ENCODE measurements at regions not wholly inside any gene's neighbourhood (a gene's known extent, or its start where the extent isn't known, plus 50 kb on each side); places are given as distances from the start of the nearest gene placed in this dataset.

- Histone ChIP-seq H3K4me1 (ENCODE audit: control insufficient read depth, insufficient read depth, low read length) (no peaks in the 10 kb centered on the region), H3K36me3 (ENCODE audit: control insufficient read depth in 2 of 2, insufficient read depth in 2 of 2, low read length in 2 of 2) (no peaks in the 10 kb centered on the region), H3K9ac (ENCODE audit: low read length in 2 of 2) (no peak overlapping the region), H3K4me3 (ENCODE audit: low read length in 2 of 2) (no peak overlapping the region), H3K27me3 (ENCODE audit: control insufficient read depth in 1 of 2, insufficient read depth in 2 of 2, low read length in 2 of 2) (peaks cover 0 to 6% of the 10 kb centered on the region in 2 donors), H3K9me3 (ENCODE audit: control insufficient read depth in 2 of 2, low read length in 2 of 2) (no peaks in the 10 kb centered on the region), H3K27ac (ENCODE audit: low read length) (no peak overlapping the region)
These were observed 71.9 kb upstream of the PHOX2B start for GRCh38 chr4:41820473-41820872.

GRCh38 chr4:41819621-41820020, 71.1 kb upstream of the PHOX2B start:
- H3K9me3 ChIP-seq (ENCODE audit: control insufficient read depth in 2 of 2, low read length in 2 of 2) = no peaks in the 10 kb centered on the region
- H3K27me3 ChIP-seq (ENCODE audit: control insufficient read depth in 1 of 2, insufficient read depth in 2 of 2, low read length in 2 of 2) = peaks cover 0 to 6% of the 10 kb centered on the region in 2 donors
- H3K4me1 ChIP-seq (ENCODE audit: control insufficient read depth, insufficient read depth, low read length) = no peaks in the 10 kb centered on the region
- H3K27ac ChIP-seq (ENCODE audit: low read length) = no peak overlapping the region
- no peak overlapping the region for H3K4me3 ChIP-seq (ENCODE audit: low read length in 2 of 2)
- H3K36me3 ChIP-seq (ENCODE audit: control insufficient read depth in 2 of 2, insufficient read depth in 2 of 2, low read length in 2 of 2) = no peaks in the 10 kb centered on the region
- H3K9ac ChIP-seq (ENCODE audit: low read length in 2 of 2) = no peak overlapping the region

- Histone ChIP-seq H3K4me3 (ENCODE audit: low read length in 2 of 2) (no peak overlapping the region), H3K9ac (ENCODE audit: low read length in 2 of 2) (no peak overlapping the region), H3K4me1 (ENCODE audit: control insufficient read depth, insufficient read depth, low read length) (no peaks in the 10 kb centered on the region), H3K27ac (ENCODE audit: low read length) (no peak overlapping the region), H3K27me3 (ENCODE audit: control insufficient read depth in 1 of 2, insufficient read depth in 2 of 2, low read length in 2 of 2) (peaks cover 0 to 12% of the 10 kb centered on the region in 2 donors), H3K9me3 (ENCODE audit: control insufficient read depth in 2 of 2, low read length in 2 of 2) (no peaks in the 10 kb centered on the region), H3K36me3 (ENCODE audit: control insufficient read depth in 2 of 2, insufficient read depth in 2 of 2, low read length in 2 of 2) (no peaks in the 10 kb centered on the region)
These were observed 66.9 kb upstream of the PHOX2B start for GRCh38 chr4:41815473-41815872.

- Histone ChIP-seq H3K4me3 (ENCODE audit: low read length in 2 of 2) (no peak overlapping the region), H3K4me1 (ENCODE audit: control insufficient read depth, insufficient read depth, low read length) (no peaks in the 10 kb centered on the region), H3K27ac (ENCODE audit: low read length) (no peak overlapping the region), H3K9ac (ENCODE audit: low read length in 2 of 2) (no peak overlapping the region), H3K27me3 (ENCODE audit: control insufficient read depth in 1 of 2, insufficient read depth in 2 of 2, low read length in 2 of 2) (peaks cover 0 to 9% of the 10 kb centered on the region in 2 donors), H3K36me3 (ENCODE audit: control insufficient read depth in 2 of 2, insufficient read depth in 2 of 2, low read length in 2 of 2) (no peaks in the 10 kb centered on the region), H3K9me3 (ENCODE audit: control insufficient read depth in 2 of 2, low read length in 2 of 2) (no peaks in the 10 kb centered on the region)
These were observed 66.0 kb upstream of the PHOX2B start for GRCh38 chr4:41814565-41814964.

- Histone ChIP-seq H3K9me3 (ENCODE audit: control insufficient read depth in 2 of 2, low read length in 2 of 2) (no peaks in the 10 kb centered on the region), H3K4me1 (ENCODE audit: control insufficient read depth, insufficient read depth, low read length) (no peaks in the 10 kb centered on the region), H3K36me3 (ENCODE audit: control insufficient read depth in 2 of 2, insufficient read depth in 2 of 2, low read length in 2 of 2) (no peaks in the 10 kb centered on the region), H3K9ac (ENCODE audit: low read length in 2 of 2) (no peak overlapping the region), H3K27me3 (ENCODE audit: control insufficient read depth in 1 of 2, insufficient read depth in 2 of 2, low read length in 2 of 2) (peaks cover 0 to 4% of the 10 kb centered on the region in 2 donors), H3K4me3 (ENCODE audit: low read length in 2 of 2) (no peak overlapping the region), H3K27ac (ENCODE audit: low read length) (no peak overlapping the region)
These were observed 58.3 kb upstream of the PHOX2B start for GRCh38 chr4:41806807-41807206.

- peaks cover 0 to 5% of the 10 kb centered on the region in 2 donors for H3K27me3 ChIP-seq (ENCODE audit: control insufficient read depth in 1 of 2, insufficient read depth in 2 of 2, low read length in 2 of 2)
- no peak overlapping the region for H3K4me3 ChIP-seq (ENCODE audit: low read length in 2 of 2)
- H3K36me3 ChIP-seq (ENCODE audit: control insufficient read depth in 2 of 2, insufficient read depth in 2 of 2, low read length in 2 of 2) = no peaks in the 10 kb centered on the region
- H3K27ac ChIP-seq (ENCODE audit: low read length) = no peak overlapping the region
- H3K9ac ChIP-seq (ENCODE audit: low read length in 2 of 2) = no peak overlapping the region
- no peaks in the 10 kb centered on the region for H3K4me1 ChIP-seq (ENCODE audit: control insufficient read depth, insufficient read depth, low read length)
- H3K9me3 ChIP-seq (ENCODE audit: control insufficient read depth in 2 of 2, low read length in 2 of 2) = no peaks in the 10 kb centered on the region
These were observed 54.1 kb upstream of the PHOX2B start for GRCh38 chr4:41802590-41802989.

GRCh38 chr4:41799126-41799525, 50.6 kb upstream of the PHOX2B start:
- Histone ChIP-seq H3K9me3 (ENCODE audit: control insufficient read depth in 2 of 2, low read length in 2 of 2) (no peaks in the 10 kb centered on the region), H3K27me3 (ENCODE audit: control insufficient read depth in 1 of 2, insufficient read depth in 2 of 2, low read length in 2 of 2) (peaks cover 0 to 5% of the 10 kb centered on the region in 2 donors), H3K36me3 (ENCODE audit: control insufficient read depth in 2 of 2, insufficient read depth in 2 of 2, low read length in 2 of 2) (no peaks in the 10 kb centered on the region), H3K4me1 (ENCODE audit: control insufficient read depth, insufficient read depth, low read length) (no peaks in the 10 kb centered on the region), H3K27ac (ENCODE audit: low read length) (no peak overlapping the region), H3K4me3 (ENCODE audit: low read length in 2 of 2) (no peak overlapping the region), H3K9ac (ENCODE audit: low read length in 2 of 2) (no peak overlapping the region)
